Spleen (tissue), 3 donors: ENCODE measurements at regions not wholly inside any gene's neighbourhood (a gene's known extent, or its start where the extent isn't known, plus 50 kb on each side); places are given as distances from the start of the nearest gene placed in this dataset.

Source experiments
- POLR2A ChIP-seq, 3 donors: fragments of 450-650 bp; IDR thresholded peaks; one replicate each; pipeline ENCODE4 v1.5.1; 2017; ENCODE audit warnings: antibody characterized with exemption in 3 of 3, mild to moderate bottlenecking in 1 of 3
- POLR2AphosphoS5 ChIP-seq, 3 donors: sonication (generic); formaldehyde crosslinking; IDR thresholded peaks; one replicate each; pipeline ENCODE4 v1.5.1; 2017; ENCODE audit warnings: antibody characterized with exemption in 3 of 3

GRCh38 chr2:239738159-239738558 lies 287.0 kb downstream of the NDUFA10 start:
- no peak for TF ChIP-seq POLR2A (IDR thresholded peaks at IDR 0.05)
- no peak for TF ChIP-seq POLR2AphosphoS5 (IDR thresholded peaks at IDR 0.05)
